Thyroid gland (tissue), 4 donors: ENCODE measurements at regions not wholly inside any gene's neighbourhood (a gene's known extent, or its start where the extent isn't known, plus 50 kb on each side); places are given as distances from the start of the nearest gene placed in this dataset.

Source experiments
- DNase-seq, 2 donors: peaks; one replicate each; pipeline ENCODE4 v3.0.0-alpha.2; 2019
- H3K27ac ChIP-seq, 3 donors: fragments of 200-600 bp; sonication (generic); 1 replicate in 2 of 3; 2 replicates in 1 of 3; pipeline ENCODE4 v1.5.1; 2016 to 2019; ENCODE audit warnings: mild to moderate bottlenecking in 1 of 3, moderate library complexity in 1 of 3
- H3K27me3 ChIP-seq: fragments of 200-600 bp; sonication (generic); one replicate; pipeline ENCODE4 v1.5.1; 2019
- H3K36me3 ChIP-seq, 2 donors: fragments of 200-600 bp; sonication (generic); one replicate each; pipeline ENCODE4 v1.5.1; 2016 to 2019
- H3K4me1 ChIP-seq, 2 donors: fragments of 200-600 bp; sonication (generic); one replicate each; pipeline ENCODE4 v1.5.1; 2017 to 2019
- H3K4me3 ChIP-seq, 3 donors: fragments of 200-600 bp; sonication (generic); replicated peaks in 1 of 3; 1 replicate in 2 of 3; 2 replicates in 1 of 3; pipeline ENCODE4 v1.5.1; 2016; ENCODE audit warnings: mild to moderate bottlenecking in 1 of 3
- H3K9me3 ChIP-seq: fragments of 200-600 bp; sonication (generic); one replicate; pipeline ENCODE4 v1.5.1; 2017
- CTCF ChIP-seq, 6 experiments: fragments of 200-600 bp in 3 of 6; fragments of 450-650 bp in 3 of 6; sonication (generic) in 3 of 6; IDR thresholded peaks; one replicate each; pipeline ENCODE4 v1.5.1; 2016 to 2019; ENCODE audit warnings: antibody characterized with exemption in 6 of 6, mild to moderate bottlenecking in 2 of 6, inconsistent platforms in 1 of 6, moderate library complexity in 1 of 6
- POLR2A ChIP-seq, 2 donors: fragments of 450-650 bp; IDR thresholded peaks; one replicate each; pipeline ENCODE4 v1.6.1; 2017; ENCODE audit warnings: antibody characterized with exemption in 2 of 2, mild to moderate bottlenecking in 2 of 2, moderate library complexity in 1 of 2
- WGBS, 2 donors: methylation state at CpG; one replicate each; pipeline ENCODE4 v1.1.5; 2017; 5-methylcytosine and 5-hydroxymethylcytosine counted together
- intact Hi-C: fragments of 100-400 bp; cut with DNase I; formaldehyde crosslinking; loops from one replicate; pipeline ENCODE4 v1.15.1; 2023

- TF ChIP-seq POLR2A (IDR thresholded peaks at IDR 0.05) (no peak), CTCF (IDR thresholded peaks at IDR 0.05) (no peak)
- H3K9me3 ChIP-seq, result no peaks in the 10 kb centered on the region
- no peaks in the 10 kb centered on the region for H3K36me3 ChIP-seq
- no peaks in the 10 kb centered on the region for H3K4me1 ChIP-seq
- DNase-seq, result no peak
- WGBS, 2 donors, result 75% methylated on average over 6 of the region's 6 CpGs
- intact Hi-C loops, result no loop called here
- no peak overlapping the region for H3K4me3 ChIP-seq
- H3K27me3 ChIP-seq, result no peaks in the 10 kb centered on the region
- no peak overlapping the region for H3K27ac ChIP-seq
These were observed 400.9 kb downstream of the TSN start for GRCh38 chr2:122156176-122156890.

GRCh38 chr2:122157158-122157557 lies 401.7 kb downstream of the TSN start:
- TF ChIP-seq CTCF (IDR thresholded peaks at IDR 0.05), result no peak
- TF ChIP-seq POLR2A (IDR thresholded peaks at IDR 0.05), result no peak
- Histone ChIP-seq H3K4me1 (no peaks in the 10 kb centered on the region), H3K36me3 (no peaks in the 10 kb centered on the region), H3K27me3 (no peaks in the 10 kb centered on the region), H3K9me3 (no peaks in the 10 kb centered on the region), H3K27ac (no peak overlapping the region), H3K4me3 (no peak overlapping the region)
- WGBS, 2 donors, result 92 to 93% methylated on average over 10 of the region's 10 CpGs
- DNase-seq, result no peak
- intact Hi-C loops, result no loop called here

DNA sequence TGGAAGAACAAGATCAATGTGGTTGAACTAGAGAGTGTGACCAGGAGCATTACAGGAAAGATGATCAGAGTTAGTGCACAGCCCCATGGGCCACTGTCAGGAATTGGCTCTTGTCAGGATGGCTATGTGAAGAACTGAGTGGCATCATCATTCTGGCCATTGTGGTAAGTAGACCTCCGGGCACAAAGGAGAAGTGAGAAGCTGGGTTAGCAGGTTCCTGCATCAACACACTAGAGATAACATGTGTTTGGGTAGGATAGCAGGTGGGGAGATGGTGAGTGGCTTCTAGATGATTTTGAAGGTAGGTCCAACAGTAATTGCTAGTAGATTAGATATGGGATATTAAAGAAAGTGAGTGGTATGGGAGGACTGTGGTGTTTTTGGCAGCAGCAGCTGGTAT lies 408.2 kb downstream of the TSN start:
- intact Hi-C loops, result no loop called here
- Histone ChIP-seq H3K9me3 (no peaks in the 10 kb centered on the region), H3K27ac (no peak overlapping the region), H3K4me3 (no peak overlapping the region), H3K36me3 (no peaks in the 10 kb centered on the region), H3K4me1 (peaks cover 0 to 11% of the 10 kb centered on the region in 2 donors), H3K27me3 (no peaks in the 10 kb centered on the region)
- no peak for TF ChIP-seq POLR2A (IDR thresholded peaks at IDR 0.05)
- TF ChIP-seq CTCF (IDR thresholded peaks at IDR 0.05), result no peak
- 89 to 97% methylated on average over 1 of the region's 1 CpG for WGBS, 2 donors
- DNase-seq, result no peak

GRCh38 chr2:122164964-122165363 lies 409.5 kb downstream of the TSN start:
- H3K4me3 ChIP-seq, result no peak overlapping the region
- no peak overlapping the region for H3K27ac ChIP-seq
- WGBS, 2 donors, result 90 to 94% methylated on average over 8 of the region's 8 CpGs
- no peak for DNase-seq
- H3K4me1 ChIP-seq, result peaks cover 0 to 11% of the 10 kb centered on the region in 2 donors
- H3K27me3 ChIP-seq, result no peaks in the 10 kb centered on the region
- TF ChIP-seq POLR2A (IDR thresholded peaks at IDR 0.05) (no peak), CTCF (IDR thresholded peaks at IDR 0.05) (no peak)
- intact Hi-C loops, result no loop called here
- no peaks in the 10 kb centered on the region for H3K36me3 ChIP-seq
- H3K9me3 ChIP-seq, result no peaks in the 10 kb centered on the region

DNA sequence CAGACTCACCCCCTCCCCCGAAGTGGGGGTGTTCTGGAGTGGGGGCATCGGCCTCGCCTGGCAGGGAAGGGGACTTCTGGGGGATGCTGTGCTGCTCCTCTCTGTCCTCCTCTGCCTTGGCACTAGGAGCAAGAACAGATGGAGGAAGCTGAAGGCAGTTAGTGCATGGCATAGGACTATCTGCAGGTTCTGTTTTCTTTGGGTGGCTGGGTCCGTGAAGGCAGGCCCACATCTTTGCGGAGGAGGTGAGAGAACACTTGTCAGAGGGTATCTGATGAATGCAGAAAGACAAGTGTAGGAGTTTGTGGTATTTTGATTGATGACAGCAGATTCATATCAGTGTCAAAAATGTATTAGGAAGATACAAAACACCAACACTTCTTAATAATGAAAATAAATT lies 411.4 kb downstream of the TSN start:
- Histone ChIP-seq H3K4me1 (peaks cover 0 to 11% of the 10 kb centered on the region in 2 donors), H3K27ac (no peak overlapping the region), H3K9me3 (no peaks in the 10 kb centered on the region), H3K36me3 (no peaks in the 10 kb centered on the region), H3K27me3 (no peaks in the 10 kb centered on the region), H3K4me3 (no peak overlapping the region)
- intact Hi-C loops, result no loop called here
- TF ChIP-seq CTCF (IDR thresholded peaks at IDR 0.05) (no peak), POLR2A (IDR thresholded peaks at IDR 0.05) (no peak)
- WGBS, 2 donors, result 66 to 79% methylated on average over 3 to 5 of the region's 5 CpGs
- no peak for DNase-seq
